Upper lobe of right lung (tissue), 1 donor: ENCODE measurements at regions not wholly inside any gene's neighbourhood (a gene's known extent, or its start where the extent isn't known, plus 50 kb on each side); places are given as distances from the start of the nearest gene placed in this dataset.

Source experiments
- ATAC-seq: fragments of 200-7000 bp; cut with Tn5 transposase; one replicate; pipeline ENCODE4 v1.9.1; 2020; ENCODE audit warnings: mild to moderate bottlenecking, moderate library complexity
- DNase-seq: peaks from one replicate; pipeline ENCODE4 v3.0.0-alpha.2; 2020
- H3K27ac ChIP-seq: fragments of 200-600 bp; one replicate; pipeline ENCODE4 v1.8.0; 2022
- H3K27me3 ChIP-seq: fragments of 200-600 bp; one replicate; pipeline ENCODE4 v1.8.0; 2022; ENCODE audit warnings: mild to moderate bottlenecking
- H3K36me3 ChIP-seq: fragments of 200-600 bp; one replicate; pipeline ENCODE4 v1.8.0; 2022
- H3K4me1 ChIP-seq: fragments of 200-600 bp; one replicate; pipeline ENCODE4 v1.8.0; 2022
- H3K4me3 ChIP-seq: fragments of 200-600 bp; one replicate; pipeline ENCODE4 v1.8.0; 2022; ENCODE audit warnings: mild to moderate bottlenecking
- H3K9me3 ChIP-seq: fragments of 200-600 bp; one replicate; pipeline ENCODE4 v1.8.0; 2022
- intact Hi-C: fragments of 100-400 bp; cut with DNase I; formaldehyde crosslinking; loops from one replicate; pipeline ENCODE4 v1.11.0; 2022
- TF ChIP-seq, protein P1 (sequence below): fragments of 200-600 bp; IDR thresholded peaks from one replicate; pipeline ENCODE4 v1.8.0; 2022; ENCODE audit warnings: antibody characterized with exemption
- donor health status: DM: no; HTN: yes; CAD: no; lungs with severe emphysema.

DNA sequence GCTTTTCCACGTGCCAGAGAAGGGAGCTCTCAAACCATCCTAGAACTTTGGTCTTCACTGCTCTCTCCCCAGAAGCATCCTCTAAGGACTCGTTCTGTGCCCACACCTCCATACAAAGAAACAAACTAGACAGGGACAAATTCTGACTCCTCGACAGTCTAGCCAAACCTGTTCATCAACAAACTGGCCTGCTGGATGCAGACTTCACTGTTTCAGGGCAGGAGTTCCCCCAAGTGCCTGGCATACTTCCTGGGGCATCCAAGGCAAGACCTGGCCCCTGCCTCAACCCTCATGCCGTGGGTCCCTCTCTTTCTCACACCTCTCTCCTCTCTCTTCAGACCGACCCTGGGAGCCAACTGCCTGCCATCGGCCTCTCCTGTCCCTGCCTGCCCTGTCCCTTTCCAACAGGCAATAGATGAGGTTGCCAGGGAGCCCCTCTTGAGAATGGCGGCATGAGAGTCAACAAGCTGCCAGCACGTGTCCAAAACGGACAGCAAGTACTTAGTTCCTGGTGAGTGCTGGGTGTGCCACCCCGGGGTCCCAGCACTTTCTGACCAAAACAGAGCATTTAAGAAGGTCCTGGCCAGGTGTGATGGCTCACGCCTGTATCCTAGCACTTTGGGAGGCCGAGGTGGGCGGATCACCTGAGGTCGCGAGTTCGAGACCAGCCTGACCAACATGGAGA lies 79.1 kb upstream of the HES1 start:
- H3K36me3 ChIP-seq = no peaks in the 10 kb centered on the region
- no peak overlapping the region for H3K4me3 ChIP-seq
- no peaks in the 10 kb centered on the region for H3K9me3 ChIP-seq
- intact Hi-C loops = no loop called here
- H3K27ac ChIP-seq = no peak overlapping the region
- peaks cover 3% of the 10 kb centered on the region for H3K4me1 ChIP-seq
- DNase-seq (no peak), ATAC-seq (peak; percentile 36)
- TF ChIP-seq, protein P1, sequence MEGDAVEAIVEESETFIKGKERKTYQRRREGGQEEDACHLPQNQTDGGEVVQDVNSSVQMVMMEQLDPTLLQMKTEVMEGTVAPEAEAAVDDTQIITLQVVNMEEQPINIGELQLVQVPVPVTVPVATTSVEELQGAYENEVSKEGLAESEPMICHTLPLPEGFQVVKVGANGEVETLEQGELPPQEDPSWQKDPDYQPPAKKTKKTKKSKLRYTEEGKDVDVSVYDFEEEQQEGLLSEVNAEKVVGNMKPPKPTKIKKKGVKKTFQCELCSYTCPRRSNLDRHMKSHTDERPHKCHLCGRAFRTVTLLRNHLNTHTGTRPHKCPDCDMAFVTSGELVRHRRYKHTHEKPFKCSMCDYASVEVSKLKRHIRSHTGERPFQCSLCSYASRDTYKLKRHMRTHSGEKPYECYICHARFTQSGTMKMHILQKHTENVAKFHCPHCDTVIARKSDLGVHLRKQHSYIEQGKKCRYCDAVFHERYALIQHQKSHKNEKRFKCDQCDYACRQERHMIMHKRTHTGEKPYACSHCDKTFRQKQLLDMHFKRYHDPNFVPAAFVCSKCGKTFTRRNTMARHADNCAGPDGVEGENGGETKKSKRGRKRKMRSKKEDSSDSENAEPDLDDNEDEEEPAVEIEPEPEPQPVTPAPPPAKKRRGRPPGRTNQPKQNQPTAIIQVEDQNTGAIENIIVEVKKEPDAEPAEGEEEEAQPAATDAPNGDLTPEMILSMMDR = no peak
- no peaks in the 10 kb centered on the region for H3K27me3 ChIP-seq

DNA sequence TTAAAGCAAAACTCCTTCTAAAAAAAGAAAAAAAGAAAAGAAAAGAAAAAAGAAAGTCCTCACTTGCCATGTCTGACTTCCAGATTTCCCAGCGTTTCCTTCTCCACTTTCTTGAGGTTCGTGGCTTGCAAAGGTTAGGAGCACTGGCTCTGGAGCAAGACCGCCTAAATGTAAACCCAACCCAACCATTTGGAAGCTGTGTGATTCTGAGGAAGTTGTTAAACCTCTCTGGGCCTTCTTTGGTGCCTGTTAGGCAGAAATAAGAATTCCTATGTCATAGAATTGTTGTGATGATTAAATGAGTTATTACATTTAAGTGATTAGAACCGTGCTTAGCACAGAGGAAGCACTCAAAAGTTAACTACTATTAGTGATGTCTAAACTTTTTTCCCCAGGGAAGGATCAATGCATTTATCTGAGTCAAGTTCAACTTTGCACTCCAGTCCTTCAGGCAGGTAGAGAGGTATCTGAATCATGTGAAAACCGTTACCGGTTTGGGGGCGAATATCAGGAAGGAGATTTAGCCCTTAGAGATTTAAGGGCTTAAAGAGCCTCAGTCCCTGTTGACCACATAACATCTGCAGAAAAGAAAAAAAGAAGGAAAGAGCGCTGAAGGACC lies 78.3 kb upstream of the HES1 start:
- Histone ChIP-seq H3K9me3 (no peaks in the 10 kb centered on the region), H3K4me1 (peaks cover 3% of the 10 kb centered on the region), H3K4me3 (peak overlapping the region; percentile 42), H3K27me3 (no peaks in the 10 kb centered on the region), H3K27ac (no peak overlapping the region), H3K36me3 (no peaks in the 10 kb centered on the region)
- ATAC-seq (no peak), DNase-seq (no peak)
- TF ChIP-seq, protein P1 = no peak
- intact Hi-C loops = no loop called here

DNA sequence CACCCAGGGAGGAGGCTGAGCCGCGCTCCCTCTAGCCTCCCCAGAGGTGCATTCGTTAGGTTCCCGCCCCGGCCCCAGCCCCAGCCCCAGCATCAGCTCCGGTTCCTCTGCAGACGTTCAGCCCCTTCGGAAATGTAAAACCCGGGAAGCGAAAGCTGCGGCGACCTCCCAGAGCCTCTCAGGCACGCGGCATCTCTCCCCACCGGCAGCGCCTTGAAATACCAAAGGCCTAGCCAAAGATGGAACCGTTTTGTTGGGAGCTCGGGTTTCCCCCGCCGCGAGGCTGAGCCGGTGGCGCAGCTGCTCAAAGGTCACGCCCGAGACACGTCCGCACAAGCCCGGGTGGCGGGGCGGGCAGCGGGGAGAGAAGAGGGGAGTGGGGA lies 77.8 kb upstream of the HES1 start:
- H3K36me3 ChIP-seq = no peaks in the 10 kb centered on the region
- peak; percentile 75 for DNase-seq
- TF ChIP-seq, protein P1 = no peak
- peak; percentile 73 for ATAC-seq
- no peak overlapping the region for H3K27ac ChIP-seq
- peak overlapping the region; percentile 42 for H3K4me3 ChIP-seq
- H3K27me3 ChIP-seq = no peaks in the 10 kb centered on the region
- no peaks in the 10 kb centered on the region for H3K9me3 ChIP-seq
- intact Hi-C loops = no loop called here
- H3K4me1 ChIP-seq = peaks cover 3% of the 10 kb centered on the region

DNA sequence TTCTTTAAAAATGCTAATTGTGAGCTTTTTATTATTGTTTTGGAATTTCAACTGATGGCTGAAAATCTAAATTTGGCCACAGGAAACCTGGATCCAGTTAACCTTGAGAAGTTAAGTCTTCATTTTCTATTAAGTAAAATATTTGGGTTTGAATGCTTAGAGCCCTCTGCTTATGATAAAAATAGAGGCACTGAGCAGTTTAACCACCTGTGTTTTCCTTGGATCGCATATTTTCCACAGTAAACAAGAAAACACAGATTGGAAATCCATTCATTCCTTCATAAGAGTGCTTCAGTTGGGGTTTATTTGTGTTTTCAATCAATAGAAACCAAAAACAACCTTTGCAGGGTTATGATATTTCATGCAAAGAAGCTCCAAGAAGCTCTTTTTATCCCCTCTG lies 77.2 kb upstream of the HES1 start:
- H3K27ac ChIP-seq = no peak overlapping the region
- H3K4me3 ChIP-seq = peak overlapping the region; percentile 42
- H3K36me3 ChIP-seq = no peaks in the 10 kb centered on the region
- H3K27me3 ChIP-seq = no peaks in the 10 kb centered on the region
- no peaks in the 10 kb centered on the region for H3K9me3 ChIP-seq
- TF ChIP-seq, protein P1 = no peak
- ATAC-seq = no peak
- DNase-seq = no peak
- intact Hi-C loops = no loop called here
- peaks cover 3% of the 10 kb centered on the region for H3K4me1 ChIP-seq

DNA sequence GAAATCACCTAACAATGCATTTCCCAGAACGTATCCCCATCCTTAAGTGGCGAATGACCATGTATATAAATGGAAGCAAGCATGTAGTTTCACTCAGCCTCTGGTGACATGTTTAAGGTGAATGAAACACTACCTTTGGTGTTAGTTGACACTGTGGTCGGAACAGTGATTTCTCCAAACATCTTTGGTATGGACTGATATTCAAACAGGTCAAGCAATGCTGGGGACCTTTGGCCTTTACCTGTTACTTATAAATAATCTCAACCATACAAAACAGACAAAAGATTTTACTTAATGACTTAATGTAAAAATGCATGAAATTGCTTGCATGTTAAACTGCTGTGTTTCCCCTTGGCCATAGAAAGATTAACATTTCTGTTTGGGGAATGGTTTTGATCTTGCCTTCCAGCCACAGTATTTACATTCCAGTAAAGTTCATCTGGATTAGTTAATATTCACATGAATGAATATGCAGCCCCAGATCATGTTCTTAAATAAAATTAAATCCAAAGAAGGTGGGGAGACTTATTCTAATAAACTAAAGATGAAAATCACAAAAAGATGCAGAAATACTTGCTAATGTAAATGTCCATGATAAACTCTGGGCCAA lies 74.4 kb upstream of the HES1 start:
- Histone ChIP-seq H3K27ac (no peak overlapping the region), H3K4me1 (peaks cover 3% of the 10 kb centered on the region), H3K27me3 (no peaks in the 10 kb centered on the region), H3K4me3 (no peak overlapping the region), H3K36me3 (no peaks in the 10 kb centered on the region), H3K9me3 (no peaks in the 10 kb centered on the region)
- DNase-seq (no peak), ATAC-seq (no peak)
- intact Hi-C loops = no loop called here
- TF ChIP-seq, protein P1 = no peak
